NCI-H82 treated with DMSO at 0.1 percent for 48 hours (cell line): ENCODE measurements at regions not wholly inside any gene's neighbourhood (a gene's known extent, or its start where the extent isn't known, plus 50 kb on each side); places are given as distances from the start of the nearest gene placed in this dataset.

ENCODE experiments used
- DNase-seq: peaks from one replicate; lab custom pipeline; 2025; ENCODE audit not compliant: unreplicated experiment; lab: John Stamatoyannopoulos, UW

DNA sequence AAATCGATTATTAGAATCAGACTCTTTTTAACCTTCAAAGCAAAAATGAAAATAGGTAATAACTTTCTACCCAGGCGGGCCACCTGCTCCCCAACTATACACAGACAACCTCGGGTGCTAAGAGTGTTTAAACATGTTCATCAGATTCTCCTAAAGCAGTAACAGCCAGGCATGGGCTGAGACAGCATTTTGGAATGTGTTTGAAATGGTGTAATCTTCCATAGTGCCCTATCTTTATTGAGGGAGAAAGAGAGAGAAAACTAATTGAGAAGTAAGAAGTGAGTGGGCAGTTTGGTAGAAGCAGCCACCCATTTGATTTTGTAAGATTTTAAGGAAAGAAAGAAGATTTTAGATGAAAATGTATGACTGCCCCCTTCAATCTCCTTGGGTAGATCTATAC lies 196.1 kb upstream of the CTAGE1 start:
- DNase-seq = no peak

DNA sequence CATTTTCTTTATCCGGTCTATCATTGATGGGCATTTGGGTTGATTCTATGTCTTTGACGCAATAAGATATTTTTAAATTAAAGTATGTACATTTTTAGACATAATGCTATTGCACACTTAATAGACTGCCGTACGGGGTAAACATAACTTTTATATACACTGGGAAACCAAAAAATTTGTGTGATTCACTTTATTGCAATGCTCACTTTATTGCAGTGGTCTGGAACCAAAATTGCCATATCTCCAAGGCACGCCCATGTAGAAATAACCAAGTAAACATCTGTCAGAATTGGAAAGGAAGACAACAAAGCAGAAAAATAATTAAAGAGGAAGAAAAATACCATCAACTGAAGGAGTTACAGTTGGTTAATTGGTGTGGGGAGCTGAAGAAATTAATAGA lies 205.8 kb upstream of the CTAGE1 start:
- no peak for DNase-seq

DNA sequence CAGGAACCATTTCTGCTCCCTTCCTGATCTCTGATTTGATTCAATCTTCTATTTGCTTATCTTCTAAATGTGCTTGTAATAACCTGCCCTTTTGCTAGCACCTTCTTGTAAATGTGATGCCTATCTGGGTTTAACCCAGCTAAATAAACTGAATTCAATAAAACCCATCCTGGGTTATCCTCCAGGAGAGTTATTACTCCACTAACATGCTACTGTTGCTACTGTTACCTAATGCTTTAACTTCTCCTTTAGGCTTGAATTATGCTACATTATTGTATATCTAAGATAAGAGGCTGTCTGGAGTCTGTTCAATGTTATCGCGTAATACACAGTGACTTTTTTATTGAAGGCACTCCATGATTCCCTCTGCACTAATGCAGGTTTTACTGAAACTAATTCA lies 206.5 kb upstream of the CTAGE1 start:
- no peak for DNase-seq

DNA sequence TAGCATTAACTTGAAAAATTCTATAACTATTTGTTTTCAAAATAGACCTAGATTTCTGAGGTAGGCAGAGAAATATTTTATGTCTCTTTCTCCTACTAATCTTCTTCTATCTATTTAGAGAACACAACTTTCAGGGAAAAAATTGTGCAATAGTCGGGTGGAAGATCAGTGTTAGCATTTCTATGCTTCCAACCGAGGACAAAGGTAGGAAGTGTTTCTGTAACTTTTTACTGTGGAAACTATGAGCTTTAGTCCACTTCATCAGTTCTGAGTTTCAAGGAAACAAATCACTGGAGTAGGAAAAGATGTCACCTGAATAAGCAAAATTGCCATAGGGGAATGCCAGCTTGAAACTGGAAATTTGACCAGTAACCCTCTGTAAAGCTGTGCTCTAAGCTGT lies 207.7 kb upstream of the CTAGE1 start:
- no peak for DNase-seq

DNA sequence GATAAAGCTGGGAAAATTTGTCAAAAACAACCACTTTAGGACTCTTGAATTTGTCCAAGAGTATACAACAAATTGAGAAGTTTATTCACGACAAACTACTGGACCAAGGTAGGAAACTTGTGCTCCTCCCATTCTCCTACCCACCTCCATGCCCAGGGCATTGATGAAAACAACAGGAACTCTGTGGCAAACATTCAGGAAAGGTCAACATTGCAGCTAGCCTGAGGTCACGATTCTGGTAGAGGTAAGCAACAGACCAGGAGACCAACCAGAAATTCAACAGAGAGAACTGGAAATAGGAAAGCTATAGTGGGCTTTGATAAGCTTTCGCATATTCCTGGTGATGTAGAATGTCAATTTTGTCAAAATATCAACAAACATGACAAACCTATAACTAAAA lies 209.1 kb upstream of the CTAGE1 start:
- no peak for DNase-seq

DNA sequence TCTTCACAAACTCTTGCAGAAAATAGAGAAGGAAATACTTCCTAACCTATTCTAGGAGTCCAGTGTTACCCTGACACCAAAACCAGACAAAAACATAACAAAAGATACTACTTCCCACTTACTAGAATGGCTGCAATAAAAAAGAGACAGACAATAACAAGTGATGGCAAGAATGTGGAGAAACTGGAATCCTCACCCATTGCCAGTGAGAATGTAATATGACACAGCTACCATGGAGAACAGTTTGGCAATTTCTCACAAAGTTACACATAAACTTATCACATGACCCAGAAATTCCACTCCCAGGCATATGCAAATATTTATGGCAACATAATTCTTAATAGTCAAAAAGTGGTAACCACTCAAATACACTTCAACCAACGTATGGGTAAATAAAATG lies 209.8 kb upstream of the CTAGE1 start:
- no peak for DNase-seq

DNA sequence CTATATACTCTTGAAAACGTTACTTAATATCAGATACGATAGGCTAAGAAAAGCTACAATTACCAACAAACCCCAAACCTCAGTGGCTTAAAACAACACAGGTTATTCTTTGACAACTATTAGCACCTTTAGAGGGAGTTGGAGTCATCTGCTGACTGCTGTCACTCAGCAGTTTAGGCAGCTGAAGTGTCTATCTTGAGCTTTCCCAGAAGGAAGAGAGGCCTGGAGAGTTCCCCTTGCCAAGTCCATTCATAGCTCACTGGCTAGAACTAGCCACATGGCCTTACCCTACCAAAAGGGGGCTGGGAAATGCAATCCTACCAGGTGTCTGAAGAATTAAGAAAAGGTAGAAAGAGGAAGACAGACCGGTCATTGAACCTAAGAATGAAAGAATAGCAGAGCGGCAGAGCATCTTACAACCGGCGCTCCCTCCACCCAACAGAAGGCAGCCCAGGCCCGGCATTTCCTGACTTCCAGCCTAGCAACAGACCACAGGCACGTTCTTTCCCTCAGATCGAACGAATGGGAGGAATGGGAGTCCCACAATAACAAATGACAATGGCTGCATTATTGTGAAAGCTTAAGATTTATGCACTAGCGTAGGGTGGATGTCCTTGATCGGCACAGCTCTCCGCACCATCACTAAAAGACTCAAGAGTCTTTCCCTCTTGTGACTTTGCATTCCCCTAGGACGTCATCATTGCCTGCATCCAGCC lies 211.2 kb upstream of the CTAGE1 start:
- DNase-seq = no peak

DNA sequence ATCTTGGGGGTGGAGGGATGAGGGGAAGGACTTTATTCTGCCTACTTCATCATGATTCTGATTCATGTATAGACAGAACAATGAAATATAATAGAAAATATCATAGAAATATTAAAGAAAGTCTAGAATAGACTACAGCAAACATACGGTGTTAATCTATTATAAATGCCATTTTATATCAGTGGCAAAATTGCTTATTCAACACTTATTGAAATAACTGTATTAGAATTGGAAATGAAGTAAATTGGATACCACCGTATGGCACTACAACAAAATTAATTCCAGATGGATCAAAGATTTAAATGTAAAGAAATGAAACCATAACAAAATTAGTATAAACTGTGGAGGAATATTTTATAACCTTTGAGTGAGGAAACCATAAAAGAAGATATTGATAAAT lies 213.3 kb upstream of the CTAGE1 start:
- no peak for DNase-seq

DNA sequence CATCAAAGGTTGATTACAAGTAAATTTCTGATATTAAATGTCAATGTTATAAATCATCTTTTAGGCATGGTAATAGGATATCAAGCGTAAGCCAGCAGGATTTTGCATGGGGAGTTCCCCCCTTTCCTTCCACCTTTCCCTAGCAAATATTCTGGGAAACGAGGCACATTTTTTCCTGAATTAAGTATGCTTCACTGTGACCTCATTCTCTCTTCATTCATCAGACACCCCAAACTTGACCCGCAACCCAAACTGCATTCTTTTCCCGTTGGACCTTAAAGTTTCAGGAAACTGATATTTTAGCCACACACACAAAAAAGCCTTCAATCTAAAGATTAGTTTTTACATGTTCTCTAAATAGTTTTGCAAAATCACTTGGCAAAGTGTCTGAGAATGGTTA lies 214.5 kb upstream of the CTAGE1 start:
- no peak for DNase-seq

DNA sequence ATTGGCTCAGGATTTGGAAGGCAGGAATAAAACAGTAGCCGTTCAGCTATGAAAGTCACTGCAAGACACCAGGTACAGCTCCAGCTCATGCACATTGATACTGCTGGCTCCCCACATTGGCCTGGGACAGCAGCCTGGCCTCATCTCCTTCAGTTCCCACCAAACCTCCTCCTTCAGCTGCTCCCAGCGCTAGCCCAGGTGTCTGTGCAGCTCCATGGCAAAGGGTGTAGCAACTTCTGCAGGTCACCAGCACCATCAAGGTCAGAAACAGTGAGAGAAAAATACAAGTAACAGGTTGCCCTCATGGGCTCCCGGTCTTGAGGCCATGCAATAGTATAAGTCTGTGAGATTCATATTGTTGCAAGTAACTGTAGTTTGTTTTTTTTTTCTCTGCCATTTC lies 216.7 kb upstream of the CTAGE1 start:
- no peak for DNase-seq

DNA sequence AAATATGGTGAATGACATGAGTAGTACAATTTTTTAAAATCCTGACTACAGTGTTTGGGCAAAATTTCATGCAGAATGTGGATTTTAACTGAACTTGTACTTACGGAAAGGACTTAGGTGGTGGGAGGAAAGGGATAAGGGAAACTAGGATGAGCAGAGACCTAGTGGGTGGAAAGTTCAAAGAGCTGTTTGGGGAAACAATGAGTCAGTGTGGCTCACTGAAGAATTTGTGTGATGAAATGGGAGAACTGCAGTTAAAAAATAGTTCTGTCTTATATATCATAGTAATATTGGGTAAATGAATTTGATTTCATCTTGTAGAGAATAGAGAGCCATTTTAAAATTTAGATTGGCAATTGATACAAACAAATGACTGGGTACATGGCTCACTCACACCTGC lies 220.1 kb upstream of the CTAGE1 start:
- DNase-seq = no peak

DNA sequence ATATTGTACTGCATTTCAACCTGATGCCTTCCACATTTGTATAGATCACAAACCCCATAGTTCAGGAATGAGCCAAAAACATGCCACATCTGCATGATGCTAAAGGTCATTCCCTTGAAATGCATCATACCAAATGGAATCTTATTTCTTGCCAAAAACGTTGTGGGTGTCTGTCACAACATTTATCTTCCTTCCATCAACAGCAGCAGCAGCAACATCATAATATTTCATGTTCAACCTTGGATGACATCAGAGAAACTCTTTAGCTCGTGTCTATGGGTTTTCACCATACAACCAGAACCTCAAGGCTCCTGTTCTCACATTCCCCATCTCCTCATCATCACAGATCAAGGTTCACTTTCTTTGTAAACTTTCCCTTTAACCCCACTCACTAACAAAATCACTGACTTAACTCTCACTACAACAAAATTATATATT lies 221.3 kb upstream of the CTAGE1 start:
- DNase-seq = no peak

DNA sequence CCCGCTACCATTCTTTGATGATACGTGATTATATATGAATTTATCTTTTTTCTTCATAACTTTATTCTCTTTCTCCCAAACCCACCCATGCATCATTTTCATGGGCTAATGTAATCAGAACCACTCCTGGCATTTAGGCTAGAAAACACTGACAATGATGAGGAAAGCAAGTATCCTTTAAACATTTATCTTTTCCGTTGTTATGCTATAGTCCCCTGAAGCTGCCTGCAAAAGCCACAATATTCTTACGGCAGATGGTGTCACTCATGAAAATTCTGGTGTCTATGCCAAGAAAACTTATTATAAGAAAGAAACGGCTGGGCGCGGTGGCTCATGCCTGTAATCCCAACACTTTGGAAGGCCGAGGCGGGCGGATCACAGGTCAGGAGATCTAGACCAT lies 221.8 kb upstream of the CTAGE1 start:
- no peak for DNase-seq

DNA sequence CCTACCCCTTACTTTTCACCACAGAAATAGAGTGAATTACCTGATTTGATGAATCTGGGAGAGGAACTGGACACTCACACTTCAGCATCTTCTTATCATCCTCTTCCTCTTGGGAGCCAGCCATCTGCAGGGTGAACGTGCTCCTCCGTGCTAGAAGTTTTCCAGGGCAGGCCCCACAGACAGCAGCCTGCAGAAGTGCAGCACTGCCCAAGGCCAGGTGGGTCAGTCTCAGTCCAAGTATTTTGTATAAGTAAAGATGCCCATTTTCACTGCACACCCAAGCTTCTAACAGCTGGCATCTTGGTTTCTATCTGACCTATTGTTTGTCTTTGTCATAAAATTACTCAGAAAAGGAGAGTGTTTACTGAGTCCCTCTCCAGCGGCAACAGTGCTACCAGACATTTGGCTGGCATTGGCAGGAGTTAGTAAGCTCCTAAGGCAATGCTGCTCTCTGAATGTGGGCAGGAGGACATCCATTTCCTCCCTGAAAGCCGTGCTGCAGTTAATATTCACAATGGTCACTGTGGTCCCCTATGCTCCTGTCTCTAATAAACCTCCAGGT lies 222.6 kb upstream of the CTAGE1 start:
- DNase-seq = no peak

DNA sequence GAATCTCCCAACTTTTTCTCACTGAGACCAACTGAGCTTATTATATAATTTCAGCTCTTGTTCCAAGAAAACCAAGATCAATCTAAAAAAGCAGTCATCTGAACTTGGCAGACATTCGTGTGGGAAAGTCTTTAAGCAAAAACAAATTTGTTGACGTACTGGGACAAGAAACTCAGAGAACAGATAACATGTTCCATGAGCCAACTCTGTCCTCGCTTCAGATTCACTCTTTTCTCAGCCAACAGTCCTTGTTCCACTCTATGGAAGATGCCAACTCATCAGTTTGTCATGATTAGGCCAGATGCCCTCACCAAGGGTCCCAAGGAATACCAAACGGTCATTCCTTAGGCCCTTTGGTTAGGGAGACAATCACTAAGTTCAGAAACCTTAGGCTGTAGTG lies 224.2 kb upstream of the CTAGE1 start:
- no peak for DNase-seq

DNA sequence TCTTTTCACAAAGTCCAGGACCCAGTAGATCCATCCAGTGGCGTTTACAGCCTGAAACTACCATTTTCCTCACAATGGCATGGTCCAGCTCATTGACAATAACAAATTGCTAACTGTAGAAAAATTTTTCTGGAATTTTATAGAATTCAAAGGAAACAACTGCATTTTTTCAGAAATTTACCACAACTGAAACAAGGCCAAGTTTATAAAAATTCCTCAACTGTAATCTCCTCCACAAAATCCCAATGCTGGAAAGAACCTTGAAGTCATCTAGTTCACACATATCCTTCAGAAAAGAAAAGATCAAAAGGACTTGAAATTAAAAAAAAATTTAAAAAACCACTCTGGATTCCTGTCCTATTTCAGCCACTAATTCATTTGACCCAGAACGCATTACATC lies 226.0 kb upstream of the CTAGE1 start:
- no peak for DNase-seq

DNA sequence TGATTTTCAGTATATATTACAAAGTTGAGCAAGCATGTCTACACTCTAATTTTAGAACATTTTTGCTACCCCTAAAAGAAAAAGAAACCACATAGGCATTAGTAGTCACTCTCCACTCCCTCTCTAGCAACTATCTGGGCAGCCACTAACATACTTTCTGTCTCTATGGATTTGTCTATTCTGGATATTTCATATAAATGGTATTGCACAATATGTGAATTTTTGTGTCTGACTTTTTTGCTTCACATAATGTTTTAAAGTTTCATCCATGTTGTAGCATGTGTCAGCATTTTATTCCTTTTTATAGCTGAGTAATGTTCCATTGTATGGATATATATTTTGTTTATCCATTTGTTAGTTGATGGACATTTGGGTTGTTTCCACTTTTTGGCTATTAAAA lies 232.5 kb upstream of the CTAGE1 start:
- no peak for DNase-seq

DNA sequence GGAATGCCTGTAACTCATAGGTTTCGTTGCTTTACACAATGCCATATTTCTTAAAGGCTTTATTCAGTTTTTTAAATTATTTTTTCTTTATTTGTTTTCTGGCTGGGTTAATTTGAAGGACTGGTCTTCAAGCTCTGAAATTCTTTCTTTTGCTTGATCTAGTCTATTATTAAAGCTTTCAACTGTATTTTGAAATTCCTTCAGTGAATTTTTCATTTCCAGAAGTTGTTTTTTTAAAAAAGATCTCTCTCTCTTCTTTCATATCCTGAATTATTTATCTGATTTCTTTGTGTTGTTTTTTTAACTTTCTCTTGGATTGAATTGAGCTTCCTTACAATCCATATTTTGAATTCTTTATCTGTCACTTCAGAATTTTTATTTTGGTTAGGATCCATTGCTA lies 239.9 kb upstream of the CTAGE1 start:
- no peak for DNase-seq

DNA sequence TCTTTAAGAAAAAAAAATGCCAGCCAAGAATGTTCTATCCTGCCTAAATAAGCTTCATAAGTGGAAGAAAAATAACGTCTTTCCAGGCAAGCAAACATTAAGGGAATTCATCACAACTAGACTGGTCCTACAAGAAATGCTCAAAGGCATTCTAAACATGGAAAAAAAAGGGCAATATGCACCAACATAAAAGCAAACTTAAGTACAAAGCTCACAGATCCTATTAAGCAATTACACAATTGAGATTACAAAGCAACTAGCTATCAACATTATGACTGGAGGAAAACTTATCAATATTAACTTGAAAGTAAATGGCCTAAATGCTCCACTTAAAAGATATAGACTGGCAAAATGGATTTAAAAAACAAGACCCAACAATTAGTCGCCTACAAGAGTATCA lies 240.6 kb upstream of the CTAGE1 start:
- no peak for DNase-seq

DNA sequence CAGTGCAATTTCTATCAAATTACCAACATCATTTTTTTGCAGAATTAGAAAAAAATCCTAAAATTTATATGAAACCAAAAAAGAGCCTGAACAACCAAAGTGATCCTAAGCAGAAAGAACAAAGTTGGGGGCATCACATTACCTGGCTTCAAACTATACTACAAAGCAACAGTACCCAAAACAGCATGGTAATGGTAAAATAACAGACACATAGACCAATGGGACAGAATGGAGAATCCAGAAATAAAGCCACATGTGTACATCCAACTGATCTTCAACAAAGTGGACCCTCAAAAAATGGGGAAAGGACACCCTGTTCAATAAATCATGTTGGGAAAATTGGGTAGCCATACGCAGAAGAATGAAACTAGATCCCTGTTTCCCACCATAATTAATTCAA lies 245.7 kb upstream of the CTAGE1 start:
- DNase-seq = no peak

DNA sequence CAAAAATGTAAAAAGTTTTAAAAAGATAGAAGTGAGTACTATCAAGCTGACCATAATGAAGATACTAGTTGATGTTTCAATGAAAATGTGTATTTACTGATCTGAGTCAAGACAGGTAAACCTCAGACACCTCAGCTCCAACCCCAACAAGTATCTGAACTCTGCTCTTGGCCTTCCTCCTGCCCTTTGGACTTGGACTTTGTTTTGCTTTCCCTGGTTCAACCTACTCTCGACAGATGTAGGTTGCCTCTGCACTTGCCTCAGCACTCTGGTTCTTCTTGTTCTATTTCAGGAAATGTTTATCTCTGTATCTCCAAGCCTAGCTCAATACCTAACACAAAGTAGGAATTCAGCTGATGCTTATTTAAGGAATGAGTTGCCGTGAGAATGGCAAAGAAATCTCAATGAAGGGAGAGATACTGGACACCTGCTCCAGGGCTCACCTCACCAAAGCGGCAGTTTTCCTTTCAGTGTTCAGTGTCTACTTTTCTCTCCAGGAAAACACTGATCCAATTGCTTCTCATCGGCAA lies 248.8 kb upstream of the CTAGE1 start:
- DNase-seq = no peak

DNA sequence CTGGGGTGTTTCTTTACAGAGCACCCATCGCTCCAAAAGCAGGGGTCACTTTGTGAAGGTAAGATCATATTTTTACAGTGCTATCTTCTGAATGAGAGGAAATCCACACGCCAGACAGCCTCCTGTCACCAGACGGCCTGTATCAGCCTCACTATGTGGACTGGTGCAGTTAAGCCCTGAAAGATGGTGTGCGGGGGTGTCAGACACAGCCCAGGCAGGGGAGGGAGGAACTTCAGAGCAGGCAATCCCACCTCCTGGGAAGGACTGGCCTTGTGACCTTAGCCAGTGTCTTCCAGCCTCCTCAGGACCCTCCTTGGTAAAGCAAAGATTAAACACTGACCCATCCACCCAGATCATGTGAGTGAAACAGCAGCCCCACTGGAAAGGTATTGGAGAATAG lies 249.4 kb upstream of the CTAGE1 start:
- no peak for DNase-seq
